Left lobe of liver (tissue), 2 donors: ENCODE measurements at regions not wholly inside any gene's neighbourhood (a gene's known extent, or its start where the extent isn't known, plus 50 kb on each side); places are given as distances from the start of the nearest gene placed in this dataset.
"Not testable (repeated sequence)": the region's sequence is repeated elsewhere in the genome, so short reads cannot be mapped to it uniquely, and the experiment has no call there.

ENCODE experiments used
- ATAC-seq: fragments of 200-7000 bp; cut with Tn5 transposase; one replicate; pipeline ENCODE4 v1.9.1; 2020; ENCODE audit warnings: mild to moderate bottlenecking, moderate library complexity
- DNase-seq: peaks from one replicate; pipeline ENCODE4 v3.0.0-alpha.2; 2020; ENCODE audit warnings: low spot score
- donor health status: DM: no; HTN: no; CAD: no; lungs with moderate emphysema.
- donor health status: DM: no; HTN: yes; CAD: no.

- not testable (repeated sequence) for DNase-seq, ATAC-seq
These were observed 1549.3 kb upstream of the USP9Y start for GRCh38 chrY:11151724-11152123.

GRCh38 chrY:11156100-11156499 is 1544.9 kb upstream of the USP9Y start:
- peak; percentile 47 for ATAC-seq
- not testable (repeated sequence) for DNase-seq

- DNase-seq, ATAC-seq: not testable (repeated sequence)
These were observed 1544.2 kb upstream of the USP9Y start for GRCh38 chrY:11156846-11157245.

- not testable (repeated sequence) for ATAC-seq, DNase-seq
These were observed 1524.0 kb upstream of the USP9Y start for GRCh38 chrY:11177033-11177432.

- DNase-seq, result not testable (repeated sequence)
These were observed 1499.9 kb upstream of the USP9Y start for GRCh38 chrY:11201133-11201532.

GRCh38 chrY:11214851-11215250 is 1486.2 kb upstream of the USP9Y start:
- DNase-seq, result peak; percentile 40
- ATAC-seq, result not testable (repeated sequence)

More at GRCh38 chrY:11201133-11201532, 1499.9 kb upstream of the USP9Y start:
- not testable (repeated sequence) for ATAC-seq
